SH-SY5Y (cell line): ENCODE measurements at regions not wholly inside any gene's neighbourhood (a gene's known extent, or its start where the extent isn't known, plus 50 kb on each side); places are given as distances from the start of the nearest gene placed in this dataset.

Experiments
- GATA2 ChIP-seq: IDR thresholded peaks from 2 replicates; pipeline ENCODE4 v1.6.1; 2011; ENCODE audit warnings: mild to moderate bottlenecking, low read depth, low read length
- GATA3 ChIP-seq: IDR thresholded peaks from 2 replicates; pipeline ENCODE4 v1.6.1; 2011; ENCODE audit warnings: low read depth, mild to moderate bottlenecking, low read length, moderate library complexity

DNA sequence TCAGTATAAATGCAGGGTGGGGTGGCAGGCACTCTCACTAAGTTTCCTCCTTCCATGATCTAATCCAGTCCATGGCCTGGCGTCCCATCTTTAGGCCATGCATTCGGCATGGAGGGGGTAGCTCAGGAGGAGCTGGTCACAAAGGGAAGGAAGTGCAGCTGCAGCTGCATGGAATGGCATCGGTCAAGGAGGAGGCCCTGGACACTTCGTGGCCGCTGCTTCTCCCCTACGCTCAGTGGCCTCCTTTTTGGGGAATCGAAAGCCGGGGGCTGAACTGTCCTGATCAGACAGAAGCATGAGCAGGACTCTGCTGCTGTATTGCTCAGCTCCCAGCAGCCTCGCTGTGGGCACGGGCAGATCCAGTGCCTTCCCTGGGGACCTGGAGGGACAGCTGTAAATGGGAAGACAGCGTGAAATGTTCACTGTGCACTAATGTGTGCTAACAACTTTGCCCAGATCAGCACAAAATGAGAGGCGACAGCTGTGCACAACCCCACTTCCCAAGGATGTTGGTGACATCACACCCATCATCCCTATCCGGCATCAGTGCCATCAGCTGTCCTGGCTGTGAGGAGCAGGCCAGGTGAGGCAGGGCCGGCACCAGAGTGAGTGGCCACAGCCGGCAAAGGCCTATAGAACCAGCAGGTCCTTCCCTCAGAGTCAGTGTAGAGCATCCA is 520.1 kb upstream of the RAB6C start:
- no peak for TF ChIP-seq GATA3
- no peak for TF ChIP-seq GATA2
